PFSK-1 (cell line): ENCODE measurements at regions not wholly inside any gene's neighbourhood (a gene's known extent, or its start where the extent isn't known, plus 50 kb on each side); places are given as distances from the start of the nearest gene placed in this dataset.
A peak's percentile ranks its signal among the peaks of the same experiment; 100 is the strongest.

Experiments
- FOXP2 ChIP-seq: optimal IDR thresholded peaks from 2 replicates; pipeline ENCODE3; 2011; ENCODE audit warnings: borderline replicate concordance, control low read depth, inconsistent platforms; ENCODE audit not compliant: insufficient read depth; ENCODE audit errors: extremely low read length, extremely low read depth
- POLR2AphosphoS5 ChIP-seq: IDR thresholded peaks from 2 replicates; pipeline ENCODE4 v1.6.1; 2012; ENCODE audit warnings: low read depth, mild to moderate bottlenecking, control low read depth, low read length, moderate library complexity
- SIN3A ChIP-seq: IDR thresholded peaks from 2 replicates; pipeline ENCODE4 v1.6.1; 2012; ENCODE audit warnings: mild to moderate bottlenecking, low read length, moderate library complexity, borderline replicate concordance; ENCODE audit not compliant: insufficient read depth
- TAF1 ChIP-seq: IDR thresholded peaks from 2 replicates; pipeline ENCODE4 v1.6.1; 2012; ENCODE audit warnings: low read length, control low read depth, borderline replicate concordance; ENCODE audit not compliant: insufficient read depth
- TF ChIP-seq, protein P1 (sequence below), 2 experiments: IDR thresholded peaks; 2 replicates each; pipeline versions ENCODE4 v1.6.1 to v1.8.0; 2011 to 2012; ENCODE audit warnings: low read depth in 2 of 2, low read length in 2 of 2, control low read depth in 1 of 2, inconsistent platforms in 1 of 2, mild to moderate bottlenecking in 1 of 2, moderate library complexity in 1 of 2; ENCODE audit not compliant: insufficient read depth in 1 of 2

DNA sequence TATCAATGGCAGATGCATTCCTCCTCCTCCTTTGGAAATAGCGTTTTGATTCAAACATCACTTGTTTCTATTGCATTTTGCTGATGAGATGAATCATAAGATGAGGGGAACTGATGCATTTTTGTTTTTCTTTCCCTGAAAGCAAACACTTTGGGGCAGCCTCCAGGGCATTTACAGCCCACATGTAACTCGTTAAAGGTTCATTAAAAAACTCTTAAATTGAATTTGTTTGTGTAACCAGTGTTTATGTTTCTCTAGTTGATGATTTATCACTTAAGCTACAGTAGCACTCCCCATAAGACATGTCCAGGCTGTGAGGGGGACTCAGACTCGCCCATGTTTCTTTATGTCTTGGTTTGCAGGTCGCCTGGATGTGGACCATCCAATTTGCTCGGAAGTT lies 246.1 kb upstream of the ANKH start:
- TF ChIP-seq SIN3A (peak; percentile 51; the same call in 1 of the 2 replicates), POLR2AphosphoS5 (no peak), FOXP2 (no peak)
- TF ChIP-seq, protein P1, sequence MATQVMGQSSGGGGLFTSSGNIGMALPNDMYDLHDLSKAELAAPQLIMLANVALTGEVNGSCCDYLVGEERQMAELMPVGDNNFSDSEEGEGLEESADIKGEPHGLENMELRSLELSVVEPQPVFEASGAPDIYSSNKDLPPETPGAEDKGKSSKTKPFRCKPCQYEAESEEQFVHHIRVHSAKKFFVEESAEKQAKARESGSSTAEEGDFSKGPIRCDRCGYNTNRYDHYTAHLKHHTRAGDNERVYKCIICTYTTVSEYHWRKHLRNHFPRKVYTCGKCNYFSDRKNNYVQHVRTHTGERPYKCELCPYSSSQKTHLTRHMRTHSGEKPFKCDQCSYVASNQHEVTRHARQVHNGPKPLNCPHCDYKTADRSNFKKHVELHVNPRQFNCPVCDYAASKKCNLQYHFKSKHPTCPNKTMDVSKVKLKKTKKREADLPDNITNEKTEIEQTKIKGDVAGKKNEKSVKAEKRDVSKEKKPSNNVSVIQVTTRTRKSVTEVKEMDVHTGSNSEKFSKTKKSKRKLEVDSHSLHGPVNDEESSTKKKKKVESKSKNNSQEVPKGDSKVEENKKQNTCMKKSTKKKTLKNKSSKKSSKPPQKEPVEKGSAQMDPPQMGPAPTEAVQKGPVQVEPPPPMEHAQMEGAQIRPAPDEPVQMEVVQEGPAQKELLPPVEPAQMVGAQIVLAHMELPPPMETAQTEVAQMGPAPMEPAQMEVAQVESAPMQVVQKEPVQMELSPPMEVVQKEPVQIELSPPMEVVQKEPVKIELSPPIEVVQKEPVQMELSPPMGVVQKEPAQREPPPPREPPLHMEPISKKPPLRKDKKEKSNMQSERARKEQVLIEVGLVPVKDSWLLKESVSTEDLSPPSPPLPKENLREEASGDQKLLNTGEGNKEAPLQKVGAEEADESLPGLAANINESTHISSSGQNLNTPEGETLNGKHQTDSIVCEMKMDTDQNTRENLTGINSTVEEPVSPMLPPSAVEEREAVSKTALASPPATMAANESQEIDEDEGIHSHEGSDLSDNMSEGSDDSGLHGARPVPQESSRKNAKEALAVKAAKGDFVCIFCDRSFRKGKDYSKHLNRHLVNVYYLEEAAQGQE (IDR thresholded peaks at IDR 0.05; ENCODE audit: insufficient read depth in 1 of 2, low read depth in 2 of 2, low read length in 2 of 2), result no peak

DNA sequence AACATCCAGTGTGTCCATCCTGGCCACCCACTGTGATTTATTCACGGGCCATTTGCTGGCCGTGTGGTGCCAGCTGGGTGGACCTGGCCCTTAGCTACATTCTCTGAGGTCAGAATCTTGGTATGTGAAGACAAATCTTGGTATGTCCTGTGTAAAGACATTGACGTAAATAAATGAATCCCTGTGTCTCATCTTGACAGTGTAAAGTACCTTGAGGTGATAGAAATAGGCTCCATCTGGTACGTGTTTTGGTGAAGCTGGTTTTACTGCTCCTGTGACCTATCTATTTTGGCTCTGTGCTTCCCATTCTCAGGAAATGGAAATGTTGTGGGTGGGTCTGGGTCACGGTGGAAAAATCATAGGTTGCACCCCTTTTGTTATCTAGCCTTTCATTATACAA lies 245.4 kb upstream of the ANKH start:
- TF ChIP-seq POLR2AphosphoS5, result no peak
- TF ChIP-seq FOXP2, result no peak

DNA sequence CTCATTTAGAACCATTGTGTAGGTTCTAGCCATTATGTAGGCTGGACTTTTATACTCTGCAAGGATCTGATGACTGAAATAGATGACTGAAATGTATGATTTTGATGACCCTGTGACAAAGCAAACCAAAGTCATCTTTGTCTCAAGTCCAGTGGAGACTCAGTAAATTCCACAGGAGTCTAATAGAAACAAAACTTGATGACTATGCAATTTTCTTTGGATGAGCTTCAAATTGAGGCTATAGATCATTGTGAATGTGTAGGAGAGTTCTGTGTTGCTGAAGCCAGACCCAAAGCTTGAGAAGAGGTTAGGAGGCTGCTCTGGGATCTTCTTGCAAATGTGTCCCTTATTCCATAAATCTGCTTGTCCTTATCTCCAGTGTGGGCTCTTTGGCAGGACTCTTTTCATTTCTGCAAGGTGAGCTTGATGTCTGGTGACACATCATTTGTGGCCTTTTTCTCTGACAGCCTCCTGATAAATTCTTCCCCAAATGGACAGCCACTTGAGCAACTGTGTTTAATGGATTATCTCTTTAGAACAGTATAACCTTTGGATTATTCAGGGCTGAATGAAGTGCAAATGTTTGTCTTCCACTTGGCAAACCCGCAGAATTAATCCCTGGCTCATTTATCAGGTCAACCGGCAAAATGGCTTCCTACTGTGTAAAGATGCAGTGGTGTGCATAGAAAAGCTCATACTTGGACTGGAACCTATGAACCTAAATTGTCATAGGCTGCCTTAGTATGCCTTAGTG lies 235.1 kb upstream of the ANKH start:
- TF ChIP-seq SIN3A, result no peak
- TF ChIP-seq TAF1, result no peak
- TF ChIP-seq, protein P1 (IDR thresholded peaks at IDR 0.05; ENCODE audit: insufficient read depth in 1 of 2, low read depth in 2 of 2, low read length in 2 of 2), result no peak
- TF ChIP-seq FOXP2, result no peak
- no peak for TF ChIP-seq POLR2AphosphoS5

DNA sequence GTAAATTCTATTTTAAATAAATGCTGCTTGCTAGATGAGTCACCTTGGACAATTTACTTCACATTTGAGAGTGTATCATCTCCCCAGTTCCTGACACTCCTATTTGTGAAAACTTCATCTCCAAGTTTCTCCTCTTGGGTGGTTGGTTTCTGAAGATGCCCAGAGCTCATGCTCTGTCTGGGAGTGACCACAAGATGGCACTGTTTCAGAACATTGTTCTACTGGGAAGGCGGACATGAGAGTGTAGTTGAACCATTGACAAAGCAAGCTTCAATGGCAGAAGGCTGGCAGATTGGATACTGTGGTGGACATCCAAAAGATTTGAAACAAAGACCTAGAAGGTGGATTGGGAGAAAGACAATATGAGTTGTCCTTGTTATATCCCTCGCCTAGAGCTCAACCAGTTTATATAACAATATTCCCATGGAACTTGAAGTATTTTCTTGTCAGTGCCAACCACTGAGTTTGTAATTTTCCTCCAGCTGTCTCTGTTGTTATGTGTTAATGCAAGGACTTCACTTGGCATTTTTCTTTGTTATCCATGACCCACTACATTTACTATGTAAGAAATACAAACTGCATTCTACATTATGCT lies 234.3 kb upstream of the ANKH start:
- TF ChIP-seq FOXP2 (no peak), SIN3A (no peak), TAF1 (no peak), POLR2AphosphoS5 (no peak)
- TF ChIP-seq, protein P1 (IDR thresholded peaks at IDR 0.05; ENCODE audit: insufficient read depth in 1 of 2, low read depth in 2 of 2, low read length in 2 of 2), result no peak

DNA sequence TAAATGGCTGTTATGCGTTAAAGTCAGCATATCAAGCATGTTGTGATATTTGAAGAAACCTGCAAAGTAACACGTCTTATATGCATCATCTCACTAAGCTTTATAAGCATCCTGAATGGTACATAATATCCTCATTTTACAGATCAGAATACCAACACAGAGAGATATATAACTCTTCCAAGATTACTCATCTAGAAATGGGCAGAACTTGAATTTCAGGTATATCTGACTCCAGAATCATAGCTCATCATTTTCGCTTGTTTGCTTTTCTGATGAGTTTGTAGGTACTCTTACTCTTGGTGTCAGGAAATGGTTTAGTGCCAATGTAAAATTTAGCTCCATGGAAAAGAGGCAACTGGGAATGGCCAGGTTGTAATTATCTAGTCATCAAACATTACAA lies 232.3 kb upstream of the ANKH start:
- TF ChIP-seq POLR2AphosphoS5, result no peak
- TF ChIP-seq FOXP2, result no peak
- TF ChIP-seq, protein P1 (IDR thresholded peaks at IDR 0.05; ENCODE audit: insufficient read depth in 1 of 2, low read depth in 2 of 2, low read length in 2 of 2), result no peak
- no peak for TF ChIP-seq SIN3A
- no peak for TF ChIP-seq TAF1
